ENCODE measurements at regions not wholly inside any gene's neighbourhood (a gene's known extent, or its start where the extent isn't known, plus 50 kb on each side); places are given as distances from the start of the nearest gene placed in this dataset.

DNA sequence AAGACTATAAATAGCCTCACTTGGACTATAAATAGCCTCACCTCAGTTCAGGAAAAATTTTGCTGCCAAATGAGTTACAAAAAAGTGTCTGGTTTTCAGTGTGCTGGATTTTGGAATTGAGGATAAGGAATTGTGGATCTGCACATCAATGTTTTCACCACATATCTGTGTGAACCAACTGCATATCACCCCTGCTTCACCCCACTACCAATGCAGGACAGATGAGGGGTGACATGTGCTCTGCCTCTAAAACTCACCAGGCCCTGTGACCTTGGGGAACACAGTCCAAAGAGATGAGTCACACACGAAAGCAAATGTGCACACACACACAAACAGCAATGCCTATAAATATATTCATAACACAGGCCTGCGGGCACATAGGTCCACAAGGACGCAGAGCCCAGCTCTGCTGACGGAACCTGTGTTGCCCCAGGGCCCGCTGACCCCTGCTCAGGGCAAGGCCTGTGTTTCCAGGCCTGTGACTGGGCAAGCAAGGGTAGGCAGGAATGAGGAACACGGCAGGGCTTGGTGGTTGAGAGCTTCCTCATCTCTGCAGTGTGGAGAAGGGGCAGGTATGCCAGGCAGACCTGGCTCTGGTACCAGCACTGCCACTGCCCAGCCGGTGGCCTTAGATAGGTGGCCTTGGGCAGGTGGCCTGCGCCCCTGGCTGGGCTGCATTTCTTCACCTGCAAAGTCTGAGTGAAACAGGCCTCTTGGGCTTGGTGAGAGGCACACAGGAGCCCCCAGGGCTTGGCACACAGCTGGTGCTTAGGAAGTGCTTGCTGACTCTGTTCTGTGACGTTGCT is 82.4 kb downstream of the ARL6IP4 start:
- Histone ChIP-seq H3K27me3 (replicated peaks; ENCODE audit: control insufficient read depth, insufficient read depth, low read length) (no peaks in the 10 kb centered on the region), H3K36me3 (ENCODE audit: control insufficient read depth, insufficient read depth, low read length) (no peaks in the 10 kb centered on the region), H3K4me3 (replicated peaks; ENCODE audit: low read depth, low read length) (no peak overlapping the region)
- TF ChIP-seq CTCF (IDR thresholded peaks at IDR 0.05; ENCODE audit: insufficient read depth, low read length, poor library complexity, severe bottlenecking) = no peak
- DNase-seq (ENCODE audit: extremely low read depth, insufficient read length) = no peak

DNA sequence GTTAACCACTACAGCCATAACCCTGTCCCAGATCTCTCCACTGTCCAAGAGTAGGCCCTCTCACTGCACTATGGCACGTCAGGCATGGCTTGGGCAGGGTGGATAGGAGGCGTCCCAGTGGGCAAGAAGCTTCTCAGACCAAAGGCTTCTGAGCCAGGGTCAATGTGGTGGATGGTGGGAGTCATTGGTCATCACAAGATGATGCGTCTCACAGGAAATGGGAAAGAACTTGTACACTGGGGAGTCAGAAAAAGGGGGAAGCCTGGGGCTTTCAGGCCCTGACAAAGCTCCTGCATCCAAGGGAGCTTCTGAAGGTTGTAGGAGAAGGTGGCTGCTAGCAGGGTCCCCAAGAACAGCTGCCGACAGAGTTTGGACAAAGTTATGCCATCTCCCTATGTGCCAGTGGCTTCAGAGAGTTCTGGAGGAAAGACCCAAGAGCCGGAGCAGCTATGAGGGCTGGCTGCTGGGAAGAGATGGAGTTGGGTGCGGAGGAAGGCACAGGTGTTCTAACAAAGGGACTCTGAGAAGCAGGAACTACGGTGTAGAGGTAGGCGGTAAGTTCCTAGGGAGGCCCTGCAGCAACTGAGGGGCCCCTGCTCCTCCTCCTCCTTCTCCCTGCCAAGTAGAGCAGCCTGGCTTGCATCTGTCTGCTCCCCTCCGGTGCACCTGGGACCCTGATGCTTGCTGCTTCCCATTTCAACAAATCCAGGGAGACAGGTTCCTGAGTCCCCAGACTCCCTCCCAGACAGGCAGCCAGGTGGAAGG is 81.1 kb downstream of the ARL6IP4 start:
- no peak for DNase-seq (ENCODE audit: extremely low read depth, insufficient read length)
- no peak for TF ChIP-seq CTCF (IDR thresholded peaks at IDR 0.05; ENCODE audit: insufficient read depth, low read length, poor library complexity, severe bottlenecking)
- no peaks in the 10 kb centered on the region; the same call in 1 of the 2 replicates for H3K27me3 ChIP-seq (replicated peaks; ENCODE audit: control insufficient read depth, insufficient read depth, low read length)
- no peaks in the 10 kb centered on the region for H3K36me3 ChIP-seq (ENCODE audit: control insufficient read depth, insufficient read depth, low read length)
- H3K4me3 ChIP-seq (replicated peaks; ENCODE audit: low read depth, low read length) = no peak overlapping the region

DNA sequence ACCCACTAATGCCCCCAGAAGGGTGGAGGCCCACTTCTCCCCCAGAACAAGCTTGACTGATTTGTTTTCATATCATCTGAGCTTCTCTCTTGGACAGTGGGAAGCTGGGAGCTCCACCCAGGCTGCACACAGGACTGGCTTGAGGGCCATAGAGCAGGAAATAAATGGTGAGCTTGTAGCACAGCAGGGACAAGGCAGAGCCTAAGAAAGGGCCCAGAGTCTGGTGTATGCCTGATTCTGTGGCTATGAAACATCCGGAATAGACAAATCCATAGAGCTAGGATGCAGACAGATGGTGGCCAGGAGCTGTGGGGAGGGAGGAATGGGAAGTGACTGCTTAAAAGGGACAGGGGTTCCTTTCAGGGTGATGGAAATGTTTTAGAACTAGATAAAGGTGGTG is 79.0 kb downstream of the ARL6IP4 start:
- TF ChIP-seq CTCF (IDR thresholded peaks at IDR 0.05; ENCODE audit: insufficient read depth, low read length, poor library complexity, severe bottlenecking) = no peak

GRCh38 chr12:123058980-123059379 is 78.5 kb downstream of the ARL6IP4 start:
- TF ChIP-seq CTCF (IDR thresholded peaks at IDR 0.05; ENCODE audit: insufficient read depth, low read length, poor library complexity, severe bottlenecking) = no peak
- no peak overlapping the region for H3K4me3 ChIP-seq (replicated peaks; ENCODE audit: low read depth, low read length)
- no peak for DNase-seq (ENCODE audit: extremely low read depth, insufficient read length)
- no peaks in the 10 kb centered on the region for H3K36me3 ChIP-seq (ENCODE audit: control insufficient read depth, insufficient read depth, low read length)
- H3K27me3 ChIP-seq (replicated peaks; ENCODE audit: control insufficient read depth, insufficient read depth, low read length) = no peaks in the 10 kb centered on the region; the same call in 1 of the 2 replicates

More for the DNA sequence above, 79.0 kb downstream of the ARL6IP4 start:
- H3K27me3 ChIP-seq (replicated peaks; ENCODE audit: control insufficient read depth, insufficient read depth, low read length) = no peaks in the 10 kb centered on the region; the same call in 1 of the 2 replicates
- no peak for DNase-seq (ENCODE audit: extremely low read depth, insufficient read length)
- no peak overlapping the region for H3K4me3 ChIP-seq (replicated peaks; ENCODE audit: low read depth, low read length)
- no peaks in the 10 kb centered on the region for H3K36me3 ChIP-seq (ENCODE audit: control insufficient read depth, insufficient read depth, low read length)

DNA sequence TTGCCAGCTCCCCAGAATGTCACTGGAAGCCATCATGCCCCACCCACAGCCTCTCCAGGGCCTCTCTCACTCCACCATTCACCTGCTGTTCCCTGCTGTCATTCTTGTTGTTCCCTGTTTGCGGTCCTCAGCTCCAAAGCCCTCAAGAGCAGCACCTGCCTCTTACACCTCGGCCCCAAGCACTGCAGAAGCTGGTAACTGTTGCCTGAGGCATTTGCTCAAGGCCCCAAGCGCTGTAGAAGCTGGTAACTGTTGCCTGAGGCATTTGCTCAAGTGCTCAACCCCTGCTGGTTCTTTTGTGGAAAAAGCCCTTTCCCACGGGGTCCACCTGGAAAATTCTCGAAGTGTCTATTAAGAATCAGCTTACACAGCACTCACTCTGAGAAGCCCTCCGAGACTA is 78.0 kb downstream of the ARL6IP4 start:
- DNase-seq (ENCODE audit: extremely low read depth, insufficient read length) = no peak
- no peak overlapping the region for H3K4me3 ChIP-seq (replicated peaks; ENCODE audit: low read depth, low read length)
- no peaks in the 10 kb centered on the region; the same call in 1 of the 2 replicates for H3K27me3 ChIP-seq (replicated peaks; ENCODE audit: control insufficient read depth, insufficient read depth, low read length)
- H3K36me3 ChIP-seq (ENCODE audit: control insufficient read depth, insufficient read depth, low read length) = no peaks in the 10 kb centered on the region
- TF ChIP-seq CTCF (IDR thresholded peaks at IDR 0.05; ENCODE audit: insufficient read depth, low read length, poor library complexity, severe bottlenecking) = no peak
